DMS53 (cell line): ENCODE measurements at regions not wholly inside any gene's neighbourhood (a gene's known extent, or its start where the extent isn't known, plus 50 kb on each side); places are given as distances from the start of the nearest gene placed in this dataset.

Experiments used
- DNase-seq: peaks from one replicate; lab custom pipeline; 2025; lab: John Stamatoyannopoulos, UW

DNA sequence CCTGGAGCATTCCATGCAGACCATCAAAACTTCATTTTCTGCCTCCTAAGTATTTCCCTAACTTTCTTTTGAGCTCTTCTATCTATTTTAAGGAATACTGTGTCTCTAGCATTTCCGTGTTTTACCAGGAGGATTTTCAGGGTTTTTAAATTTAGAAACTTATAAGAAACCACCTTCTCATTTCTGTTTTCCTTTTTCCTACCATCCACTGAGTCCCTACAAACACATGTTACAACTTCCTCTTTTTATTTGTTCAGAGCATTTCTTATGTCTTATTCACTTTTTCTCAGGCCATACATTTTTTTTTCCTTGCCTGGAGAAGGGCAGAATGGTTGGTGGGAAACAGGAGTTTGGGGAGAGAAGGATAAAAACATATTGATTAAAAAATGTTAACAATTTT, 130.0 kb upstream of the BMP5 start:
- DNase-seq = no peak

DNA sequence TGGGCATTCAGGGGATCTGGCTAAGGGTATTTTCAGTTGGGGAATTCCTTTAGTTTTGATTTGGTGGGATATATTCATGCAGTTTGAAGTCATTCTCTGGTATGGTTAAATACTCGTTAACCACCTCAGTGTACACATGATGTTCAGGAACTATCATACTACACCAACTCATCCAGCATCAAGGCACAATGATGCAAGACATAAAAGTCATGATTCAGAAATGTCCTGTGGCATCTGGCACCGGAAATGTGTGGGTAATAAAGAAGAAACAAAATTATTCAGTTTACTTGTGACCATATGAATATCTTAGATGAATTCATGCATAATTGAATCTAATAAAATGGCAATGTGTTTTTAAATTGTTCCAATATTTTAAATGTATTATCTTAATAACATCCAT, 129.0 kb upstream of the BMP5 start:
- DNase-seq = no peak

DNA sequence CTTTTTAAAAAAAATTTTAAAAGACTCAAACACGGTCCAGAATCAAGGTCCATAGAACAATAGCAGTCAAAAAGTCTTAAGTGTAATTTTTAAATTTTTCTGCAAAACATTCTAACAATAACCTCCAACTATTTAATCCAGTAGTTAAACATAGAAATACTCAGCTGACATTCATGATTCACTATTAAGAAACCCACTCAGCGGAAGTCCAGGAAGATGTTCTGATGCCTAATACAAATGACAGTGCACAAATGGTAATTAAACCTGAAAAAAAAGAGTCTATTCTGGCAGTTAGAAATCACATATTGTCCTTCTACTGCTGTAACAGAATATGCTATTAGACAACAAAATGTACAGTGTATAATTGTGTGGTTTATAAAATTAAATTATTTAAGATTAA, 128.2 kb upstream of the BMP5 start:
- no peak for DNase-seq

DNA sequence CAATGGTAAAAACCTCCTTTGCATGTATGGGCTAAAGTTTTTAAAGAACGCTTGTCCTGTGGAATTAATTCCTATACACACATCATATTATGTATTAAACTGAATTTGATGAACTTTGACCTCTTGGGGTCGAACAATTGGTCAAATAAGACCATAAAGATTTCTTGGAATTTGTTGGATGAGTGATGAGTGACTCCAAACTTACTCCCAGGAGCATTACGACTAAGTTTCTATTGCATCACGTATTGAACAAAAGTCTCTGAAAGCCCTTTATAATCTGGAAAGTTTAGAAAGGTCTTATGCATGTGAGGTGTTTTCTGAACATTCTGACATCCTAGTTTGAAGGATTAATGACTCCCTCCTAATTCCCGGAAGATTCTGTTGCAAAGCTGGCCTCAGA, 126.9 kb upstream of the BMP5 start:
- DNase-seq = no peak

DNA sequence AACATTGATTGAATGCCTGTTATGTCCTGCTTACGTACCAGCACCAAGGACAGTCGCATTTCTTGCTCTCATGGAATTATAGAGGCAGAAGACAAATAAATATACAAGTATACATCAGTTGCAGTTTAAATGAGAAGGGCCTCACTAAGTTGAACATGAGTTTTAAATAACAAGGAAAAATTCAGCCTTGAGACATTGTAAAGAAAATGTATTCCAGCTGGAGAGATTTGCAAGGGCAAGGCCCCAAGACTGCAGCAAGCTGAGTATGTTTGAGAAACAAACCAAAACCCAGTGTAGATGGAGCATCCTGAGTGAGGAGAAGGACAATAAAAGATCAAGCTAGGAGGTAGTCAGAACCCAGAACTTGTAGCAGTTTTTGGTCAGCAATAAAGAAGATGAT, 123.2 kb upstream of the BMP5 start:
- no peak for DNase-seq

GRCh38 chr6:55997223-55997874, 122.0 kb upstream of the BMP5 start:
- no peak for DNase-seq

DNA sequence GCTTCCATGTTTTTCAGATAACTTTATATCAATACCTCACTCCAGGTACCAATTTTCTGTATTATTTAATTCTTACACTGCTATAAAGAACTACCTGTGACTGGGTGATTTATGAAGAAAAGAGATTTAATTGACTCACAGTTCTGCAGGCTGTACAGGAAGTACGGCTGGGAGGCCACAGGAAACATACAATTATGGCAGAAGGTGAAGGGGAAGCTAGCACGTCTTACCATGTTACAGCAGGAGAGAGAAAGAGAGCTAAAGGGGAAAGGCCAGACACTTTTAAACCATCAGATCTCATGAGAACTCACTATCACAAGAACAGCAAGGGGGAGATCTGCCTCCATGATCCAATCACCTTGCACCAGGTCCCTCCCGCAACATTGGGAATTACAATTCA, 119.1 kb upstream of the BMP5 start:
- no peak for DNase-seq

DNA sequence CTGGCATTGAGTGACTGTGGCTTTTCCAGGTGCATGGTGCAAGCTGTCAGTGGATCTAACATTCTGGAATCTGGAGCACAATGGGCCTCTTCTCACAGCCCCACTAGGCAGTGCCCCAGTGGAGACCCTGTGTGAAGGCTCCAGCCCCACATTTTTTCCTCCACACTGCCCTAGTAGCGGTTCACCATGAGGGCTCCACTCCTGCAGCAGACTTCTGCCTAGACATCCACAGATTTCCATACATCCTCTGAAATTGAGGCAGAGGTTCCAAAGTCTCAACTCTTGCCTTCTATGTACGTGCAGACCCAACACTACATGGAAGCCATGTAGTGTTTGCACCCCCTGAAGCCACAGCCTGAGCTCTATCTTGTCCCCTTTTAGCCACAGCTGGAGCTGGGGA, 118.0 kb upstream of the BMP5 start:
- DNase-seq = peak; percentile 5

DNA sequence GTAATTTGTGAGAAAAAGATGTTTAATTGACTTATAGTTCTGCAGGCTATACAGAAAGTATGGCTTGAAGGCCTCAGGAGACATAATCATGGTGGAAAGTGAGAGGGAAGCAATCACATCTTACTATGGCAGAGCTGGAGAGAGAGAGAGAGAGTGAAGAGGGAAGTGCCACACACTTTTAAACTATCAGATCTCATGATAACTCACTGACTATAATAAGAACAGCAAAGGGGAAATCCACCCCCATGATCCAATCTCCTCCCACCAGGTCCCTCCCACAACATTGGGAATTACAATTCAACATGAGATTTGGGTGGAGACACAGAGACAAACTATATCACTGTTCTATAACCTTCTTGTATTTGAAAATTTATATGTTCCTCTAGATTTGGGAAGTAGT, 117.2 kb upstream of the BMP5 start:
- DNase-seq = no peak

DNA sequence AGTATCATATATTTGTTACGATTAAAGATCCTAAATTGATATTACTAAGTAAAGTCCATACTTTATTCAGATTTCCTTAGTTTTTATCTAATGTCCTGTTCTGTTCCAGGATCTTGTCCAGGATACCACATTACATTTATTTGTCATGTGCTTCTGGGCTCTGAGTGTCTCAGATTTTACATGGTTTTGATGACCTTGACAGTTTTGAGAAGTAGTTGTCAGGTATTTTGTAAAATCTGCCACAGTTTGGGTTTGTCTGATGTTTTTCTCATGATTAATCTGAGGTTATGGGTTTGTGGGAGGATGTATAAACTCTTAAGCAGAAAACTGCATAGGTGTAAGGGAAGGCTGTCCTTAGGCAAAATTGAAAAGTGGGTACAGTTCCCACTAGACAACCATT, 109.9 kb upstream of the BMP5 start:
- DNase-seq = no peak

GRCh38 chr6:55983861-55984260, 108.5 kb upstream of the BMP5 start:
- DNase-seq = no peak

- DNase-seq = no peak
Measured at GRCh38 chr6:55981660-55982059, 106.3 kb upstream of the BMP5 start.

DNA sequence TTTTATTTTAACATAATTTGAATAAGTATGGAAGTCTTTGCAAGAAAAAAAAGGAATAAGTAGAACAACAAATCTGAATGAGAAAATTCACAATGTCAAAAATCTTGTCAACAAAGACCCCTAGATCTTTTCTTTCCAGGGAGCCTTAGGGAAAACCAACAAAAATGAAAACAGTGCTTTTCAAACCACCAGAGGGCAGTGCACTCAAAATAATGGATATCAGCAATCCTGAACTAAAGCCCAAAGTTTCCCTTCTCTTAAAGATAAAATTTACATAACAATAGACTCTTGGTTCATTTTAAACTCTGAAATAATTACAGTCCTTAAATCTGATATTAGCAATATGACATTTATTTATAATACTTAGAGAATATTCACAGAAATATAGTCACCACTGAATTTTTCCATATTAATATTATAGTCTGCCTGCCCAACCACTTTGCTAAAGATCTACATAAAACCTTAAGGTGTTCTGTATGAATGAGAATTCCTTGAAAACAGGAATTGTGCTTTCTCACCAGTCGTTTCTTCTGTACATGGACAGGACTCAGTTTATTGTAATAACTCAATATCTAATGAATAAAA, 105.3 kb upstream of the BMP5 start:
- DNase-seq = peak; percentile 66

- no peak for DNase-seq
Measured at GRCh38 chr6:55979526-55979925, 104.1 kb upstream of the BMP5 start.

- DNase-seq = no peak
Measured at GRCh38 chr6:55977959-55978665, 102.7 kb upstream of the BMP5 start.

DNA sequence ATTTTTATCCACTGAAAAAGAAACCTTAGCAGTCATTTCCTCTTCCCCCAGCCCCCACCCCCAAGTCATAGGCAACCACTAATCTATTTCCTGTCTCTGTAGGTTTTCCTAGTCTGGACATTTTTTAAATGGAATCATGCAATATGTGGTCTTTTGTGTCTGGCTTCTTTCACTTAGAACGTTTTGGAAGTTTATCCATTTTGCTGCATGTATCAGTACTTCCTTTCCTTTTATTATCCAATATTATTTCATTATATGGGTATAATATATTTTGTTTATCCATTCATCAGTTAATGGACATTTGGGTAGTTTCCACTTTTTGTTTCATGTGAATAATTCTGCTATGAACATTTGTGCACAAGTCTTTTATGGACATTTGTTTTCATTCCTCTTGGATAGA, 99.3 kb upstream of the BMP5 start:
- no peak for DNase-seq

GRCh38 chr6:55972091-55972490, 96.7 kb upstream of the BMP5 start:
- no peak for DNase-seq

- no peak for DNase-seq
Measured at GRCh38 chr6:55969526-55969925, 94.1 kb upstream of the BMP5 start.

- no peak for DNase-seq
Measured at GRCh38 chr6:55968926-55969325, 93.5 kb upstream of the BMP5 start.

DNA sequence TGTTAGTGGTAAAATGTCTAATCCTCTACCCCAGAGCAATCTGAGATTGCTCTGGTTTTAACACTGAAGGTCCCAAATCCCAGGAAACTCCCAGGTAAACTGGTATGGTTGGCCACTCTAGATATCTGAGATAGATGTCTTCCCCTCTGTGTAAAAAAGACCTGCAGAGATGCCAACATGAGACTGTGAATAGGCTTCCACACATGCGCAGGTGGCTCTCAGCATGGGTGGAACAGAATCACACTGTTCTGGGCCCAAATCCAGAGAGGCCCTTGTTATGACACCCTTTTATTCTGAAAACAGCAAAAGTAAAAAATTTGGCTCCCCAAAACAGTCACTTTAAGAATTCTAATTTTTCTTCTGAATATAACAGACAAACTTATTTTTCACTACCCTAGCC, 88.7 kb upstream of the BMP5 start:
- DNase-seq = no peak

- peak; percentile 60 for DNase-seq
Measured at GRCh38 chr6:55963301-55963700, 87.9 kb upstream of the BMP5 start.

- no peak for DNase-seq
Measured at GRCh38 chr6:55960344-55960743, 85.0 kb upstream of the BMP5 start.

- no peak for DNase-seq
Measured at GRCh38 chr6:55958790-55959189, 83.4 kb upstream of the BMP5 start.

DNA sequence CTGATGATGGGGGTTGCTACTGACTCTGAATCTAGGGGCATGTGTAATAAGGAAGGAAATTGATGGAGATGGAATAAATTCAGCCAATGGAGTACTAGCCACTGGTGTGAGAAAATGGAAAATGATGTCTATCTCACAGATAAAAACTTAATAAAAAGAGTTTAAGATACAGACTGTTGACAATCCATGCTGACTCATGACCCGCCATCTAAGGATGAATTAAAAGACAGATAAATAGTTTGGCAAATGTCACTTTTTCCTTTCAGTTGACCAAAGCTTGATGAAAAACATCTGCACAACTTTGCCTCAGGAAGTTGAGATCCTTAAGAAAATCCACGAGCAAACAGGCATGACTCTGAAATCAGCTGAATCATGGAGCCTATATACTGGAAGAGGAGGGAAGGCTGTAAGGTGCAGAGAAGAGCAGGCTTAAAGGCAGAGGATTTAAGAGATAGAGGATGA, 82.6 kb upstream of the BMP5 start:
- DNase-seq = peak; percentile 10
